Testis (tissue), 2 donors: ENCODE measurements at regions not wholly inside any gene's neighbourhood (a gene's known extent, or its start where the extent isn't known, plus 50 kb on each side); places are given as distances from the start of the nearest gene placed in this dataset.

Source experiments
- POLR2A ChIP-seq: fragments of 450-650 bp; IDR thresholded peaks from one replicate; pipeline ENCODE4 v1.6.1; 2017; ENCODE audit warnings: antibody characterized with exemption, mild to moderate bottlenecking, moderate library complexity
- TF ChIP-seq, protein P1 (sequence below), 3 experiments: fragments of 450-650 bp in 2 of 3; fragments of 200-600 bp in 1 of 3; sonication (generic) in 1 of 3; IDR thresholded peaks; one replicate each; pipeline ENCODE4 v1.5.1; 2016 to 2019; ENCODE audit warnings: antibody characterized with exemption in 3 of 3, mild to moderate bottlenecking in 2 of 3, moderate library complexity in 1 of 3

DNA sequence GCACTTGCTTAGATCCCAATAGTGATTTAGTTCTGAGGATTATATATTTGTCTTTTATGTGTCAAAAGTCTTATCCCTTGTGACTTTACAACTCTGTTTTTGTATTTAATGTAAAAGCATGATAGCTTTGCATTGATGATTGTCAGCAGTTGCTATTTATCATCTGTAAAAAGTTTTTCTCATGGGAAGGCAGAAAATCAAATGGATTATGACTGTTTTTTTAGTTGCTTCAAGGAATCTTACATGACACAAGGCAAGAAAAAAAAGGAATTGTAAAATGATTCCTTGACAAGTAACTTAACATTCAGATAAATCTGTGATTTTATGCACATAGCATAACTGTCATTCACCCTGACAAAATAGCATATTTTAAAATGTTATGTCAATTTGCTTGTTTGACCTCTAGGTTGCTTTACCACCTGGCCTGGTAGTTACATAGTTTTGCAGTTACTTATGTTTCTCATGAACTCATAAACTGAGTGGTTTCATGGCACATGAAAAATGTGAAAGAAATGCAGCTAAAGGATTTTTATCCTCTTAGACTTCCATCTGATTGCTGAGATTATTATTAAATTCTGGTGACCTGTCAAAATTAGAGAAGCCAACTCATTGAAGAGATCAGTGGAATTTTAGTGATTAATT is 622.6 kb downstream of the ADGRL2 start:
- TF ChIP-seq, protein P1, sequence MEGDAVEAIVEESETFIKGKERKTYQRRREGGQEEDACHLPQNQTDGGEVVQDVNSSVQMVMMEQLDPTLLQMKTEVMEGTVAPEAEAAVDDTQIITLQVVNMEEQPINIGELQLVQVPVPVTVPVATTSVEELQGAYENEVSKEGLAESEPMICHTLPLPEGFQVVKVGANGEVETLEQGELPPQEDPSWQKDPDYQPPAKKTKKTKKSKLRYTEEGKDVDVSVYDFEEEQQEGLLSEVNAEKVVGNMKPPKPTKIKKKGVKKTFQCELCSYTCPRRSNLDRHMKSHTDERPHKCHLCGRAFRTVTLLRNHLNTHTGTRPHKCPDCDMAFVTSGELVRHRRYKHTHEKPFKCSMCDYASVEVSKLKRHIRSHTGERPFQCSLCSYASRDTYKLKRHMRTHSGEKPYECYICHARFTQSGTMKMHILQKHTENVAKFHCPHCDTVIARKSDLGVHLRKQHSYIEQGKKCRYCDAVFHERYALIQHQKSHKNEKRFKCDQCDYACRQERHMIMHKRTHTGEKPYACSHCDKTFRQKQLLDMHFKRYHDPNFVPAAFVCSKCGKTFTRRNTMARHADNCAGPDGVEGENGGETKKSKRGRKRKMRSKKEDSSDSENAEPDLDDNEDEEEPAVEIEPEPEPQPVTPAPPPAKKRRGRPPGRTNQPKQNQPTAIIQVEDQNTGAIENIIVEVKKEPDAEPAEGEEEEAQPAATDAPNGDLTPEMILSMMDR (IDR thresholded peaks at IDR 0.05), result no peak
- no peak for TF ChIP-seq POLR2A
